ENCODE measurements at regions not wholly inside any gene's neighbourhood (a gene's known extent, or its start where the extent isn't known, plus 50 kb on each side); places are given as distances from the start of the nearest gene placed in this dataset.
A peak's percentile ranks its signal among the peaks of the same experiment; 100 is the strongest.

DNA sequence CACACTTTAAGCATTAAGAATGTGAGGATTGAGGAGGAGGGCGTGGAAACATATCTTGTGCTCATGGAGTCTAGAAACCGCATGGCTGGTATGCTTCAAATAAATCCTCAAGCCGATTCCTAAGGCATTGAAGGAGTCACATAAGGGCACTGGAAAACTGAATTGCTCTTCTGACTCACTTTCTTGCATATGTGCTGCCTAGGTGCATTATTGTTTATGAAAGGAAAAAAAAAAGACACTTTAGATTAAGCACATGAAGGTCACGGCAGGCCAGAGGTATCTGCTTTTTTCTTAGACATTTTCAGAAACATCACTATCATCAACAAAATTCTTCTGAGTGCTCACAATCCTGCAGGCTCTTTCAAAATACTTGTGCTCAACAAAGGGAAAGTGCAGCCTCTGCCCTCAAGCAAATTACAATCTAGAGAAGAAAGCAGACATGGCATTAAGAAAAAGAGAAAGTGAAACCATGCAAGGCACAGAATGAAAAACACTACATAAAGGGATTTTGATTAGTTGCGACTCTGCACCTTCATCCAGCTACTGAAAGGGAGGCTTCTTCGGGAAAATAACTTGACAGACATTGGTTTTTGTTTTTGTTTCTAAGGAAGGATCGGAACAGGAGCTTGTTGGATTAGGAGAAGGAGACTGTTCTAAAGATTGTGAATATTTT, 2117.6 kb downstream of the MAT2B start:
- DNase-seq: no peak

DNA sequence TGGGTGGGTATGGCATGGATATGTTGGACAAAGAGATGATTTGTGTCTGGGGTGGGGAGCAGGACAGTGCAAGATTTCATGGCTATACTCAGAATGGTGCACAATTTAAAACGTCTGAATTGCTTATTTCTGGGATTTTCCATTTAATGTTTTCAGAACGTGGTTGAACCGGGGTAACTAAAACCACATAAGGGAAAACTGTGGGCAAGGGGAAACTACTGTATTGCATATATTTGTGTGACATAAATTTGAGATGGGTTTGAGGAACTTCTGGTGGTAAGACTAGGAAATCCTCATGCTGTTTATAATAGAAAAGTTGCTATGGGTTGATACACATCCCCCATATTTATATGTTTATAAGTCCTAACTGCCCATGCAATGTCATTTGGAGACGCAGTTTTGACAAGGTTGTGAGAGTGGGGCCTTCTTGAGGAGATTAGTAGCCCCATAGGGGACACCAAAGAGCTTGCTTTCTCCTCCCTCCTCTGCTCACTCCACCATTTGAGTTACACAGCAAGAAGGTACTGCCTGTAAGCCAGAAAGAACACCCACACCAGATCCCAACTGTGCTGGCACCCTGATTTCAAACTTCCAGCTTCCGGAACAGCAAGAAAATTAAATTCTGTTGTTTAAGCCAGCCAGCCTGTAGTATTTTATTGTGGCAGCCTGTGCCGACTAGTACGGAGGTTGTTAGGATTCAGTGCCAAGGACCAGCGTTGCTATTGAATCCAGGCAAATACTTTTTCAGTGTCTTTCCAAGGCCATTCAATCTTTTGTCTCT, 2118.9 kb downstream of the MAT2B start:
- DNase-seq: no peak

- DNase-seq: no peak
Observed at GRCh38 chr5:165626161-165626560, 2120.7 kb downstream of the MAT2B start.

- DNase-seq: no peak
Observed at GRCh38 chr5:165627548-165628170, 2122.2 kb downstream of the MAT2B start.

DNA sequence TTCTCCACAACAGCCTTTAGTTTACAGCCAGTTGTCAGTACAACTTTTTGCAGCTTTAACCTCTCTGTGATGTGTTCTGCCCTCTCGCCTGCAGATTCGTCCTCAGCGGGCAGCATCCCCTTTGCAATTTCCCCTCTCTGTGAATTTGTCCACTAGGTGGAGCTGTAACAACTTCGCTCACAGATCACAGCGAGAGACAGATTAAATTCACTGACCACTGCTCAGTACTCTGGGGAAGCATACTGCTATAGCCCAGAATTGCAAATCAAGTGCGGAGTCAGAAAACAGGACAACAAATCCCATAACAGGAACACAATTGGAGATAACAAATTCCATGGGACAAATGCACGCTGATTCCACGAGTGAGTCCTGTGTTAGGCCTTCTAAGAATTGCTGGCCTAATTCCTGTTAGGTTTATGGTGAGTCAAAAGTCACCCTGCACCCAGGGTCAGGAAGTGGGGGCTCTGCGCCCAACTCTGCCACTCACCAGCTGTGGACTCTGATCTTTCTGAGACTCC, 2124.9 kb downstream of the MAT2B start:
- peak; percentile 28 to 73 for DNase-seq

DNA sequence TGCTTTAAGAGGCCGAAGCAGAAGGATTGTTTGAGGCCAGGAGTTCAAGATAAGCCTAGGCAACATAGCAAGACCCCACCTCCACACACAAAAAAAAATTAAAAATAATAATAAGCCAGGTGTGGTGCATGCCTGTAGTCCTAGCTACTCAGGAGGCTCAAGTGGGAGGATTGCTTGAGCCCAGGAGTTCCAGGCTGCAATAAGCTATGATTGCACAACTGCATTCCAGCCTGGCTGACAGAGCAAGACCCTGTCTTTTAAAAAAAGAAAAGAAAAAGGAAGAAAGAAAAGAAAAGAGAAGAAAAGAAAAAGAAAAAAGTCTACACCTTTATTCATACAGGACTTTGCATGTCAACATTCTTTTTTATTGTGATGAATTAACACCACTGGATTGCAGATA, 2125.8 kb downstream of the MAT2B start:
- no peak for DNase-seq

- no peak for DNase-seq
Observed at GRCh38 chr5:165642366-165642765, 2136.9 kb downstream of the MAT2B start.

GRCh38 chr5:165665735-165666400, 2160.4 kb downstream of the MAT2B start:
- DNase-seq: no peak

- no peak for DNase-seq
Observed at GRCh38 chr5:165673499-165673898, 2168.1 kb downstream of the MAT2B start.

- DNase-seq: no peak
Observed at GRCh38 chr5:165695796-165696195, 2190.4 kb downstream of the MAT2B start.

- DNase-seq: no peak
Observed at GRCh38 chr5:165705960-165706359, 2200.5 kb downstream of the MAT2B start.

DNA sequence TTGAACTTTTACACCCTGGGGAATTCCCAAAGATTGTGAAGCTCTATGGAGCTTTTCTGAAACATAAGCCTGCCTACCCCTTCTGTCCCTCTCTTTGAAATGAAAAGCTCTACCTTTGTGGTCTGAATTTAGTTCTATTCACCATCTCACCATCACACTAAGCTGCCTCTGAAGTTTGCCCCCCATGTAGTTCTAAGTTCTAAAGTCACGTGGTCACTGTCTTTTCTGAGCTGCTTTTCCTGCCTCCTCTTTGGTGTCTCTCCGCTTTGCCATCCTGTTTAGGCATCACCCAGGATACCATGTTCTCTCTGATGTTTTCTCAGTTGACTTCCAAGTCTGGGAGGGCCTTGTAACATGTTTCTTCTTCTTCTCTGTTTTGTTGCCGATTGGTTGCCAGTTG, 2206.6 kb downstream of the MAT2B start:
- peak in 1 of 2 experiments; percentile 46 for DNase-seq

- DNase-seq: peak in 1 of 2 experiments; percentile 74
Observed at GRCh38 chr5:165714598-165714997, 2209.2 kb downstream of the MAT2B start.

- peak in 1 of 2 experiments; percentile 14 for DNase-seq
Observed at GRCh38 chr5:165720901-165721300, 2215.5 kb downstream of the MAT2B start.

DNA sequence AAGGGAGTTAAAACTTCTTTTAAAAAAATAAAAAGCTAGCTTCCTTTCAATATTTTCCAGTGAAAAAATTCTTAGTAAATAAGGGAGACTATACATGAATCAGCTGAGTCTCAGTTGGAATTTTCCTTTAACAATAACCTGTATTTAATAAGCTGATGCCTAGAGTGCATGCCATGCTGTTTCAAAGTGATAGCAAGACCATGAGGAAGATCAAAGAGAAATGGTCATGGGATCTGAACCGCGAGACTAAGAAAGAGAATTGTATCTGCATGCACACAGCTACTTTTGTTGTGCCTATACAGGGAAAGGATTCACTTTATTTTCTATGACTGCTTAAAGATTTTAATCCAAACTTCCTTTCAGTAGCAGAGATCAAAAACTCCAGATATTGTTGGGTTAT, 2217.0 kb downstream of the MAT2B start:
- no peak for DNase-seq

- no peak for DNase-seq
Observed at GRCh38 chr5:165723931-165724330, 2218.5 kb downstream of the MAT2B start.

DNA sequence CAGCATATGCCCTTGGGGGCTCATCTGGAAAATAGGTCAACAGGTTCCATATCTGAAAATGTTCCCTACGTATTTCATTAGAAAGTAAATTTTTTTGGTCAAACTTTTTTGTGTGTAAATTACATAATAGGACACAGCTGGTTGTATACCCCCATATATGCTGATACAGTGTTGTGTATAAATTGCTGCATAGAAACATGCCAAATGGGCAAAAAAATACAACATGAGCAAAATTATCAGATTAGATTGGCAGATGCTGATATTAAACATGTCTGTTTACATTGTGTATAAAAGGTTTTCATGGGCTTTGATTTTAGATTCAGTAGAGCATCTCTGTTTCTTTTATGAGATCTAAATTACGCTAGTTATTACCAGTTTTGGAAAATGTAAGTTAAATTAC, 2223.0 kb downstream of the MAT2B start:
- no peak for DNase-seq

GRCh38 chr5:165735388-165735787, 2230.0 kb downstream of the MAT2B start:
- no peak for DNase-seq

- DNase-seq: no peak
Observed at GRCh38 chr5:165739079-165739741, 2233.8 kb downstream of the MAT2B start.

DNA sequence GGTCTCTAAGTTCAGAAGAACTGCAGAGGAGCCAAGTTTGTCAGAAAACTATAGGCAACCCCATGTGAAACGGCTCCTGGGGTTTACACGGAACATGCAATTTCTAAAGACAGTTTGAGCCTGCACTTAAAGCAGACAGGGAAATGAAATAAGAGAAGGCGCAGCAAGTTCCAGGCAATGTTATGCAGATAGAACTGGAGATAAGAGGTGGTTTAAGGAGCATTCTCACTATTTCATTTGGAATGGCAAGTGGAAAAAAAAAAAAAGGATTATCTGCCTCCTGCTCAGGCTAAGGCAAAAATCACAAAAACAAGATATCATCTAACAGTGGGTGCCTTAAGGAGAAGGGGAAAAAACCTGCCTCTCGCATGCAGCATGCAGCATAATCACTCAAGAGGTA, 2252.4 kb downstream of the MAT2B start:
- peak in 1 of 2 experiments; percentile 52 for DNase-seq

GRCh38 chr5:165775111-165775510, 2269.7 kb downstream of the MAT2B start:
- DNase-seq: peak; percentile 56 to 86

GRCh38 chr5:165779505-165779904, 2274.1 kb downstream of the MAT2B start:
- DNase-seq: no peak

GRCh38 chr5:165780901-165781300, 2275.5 kb downstream of the MAT2B start:
- no peak for DNase-seq

Data from NCI-H524 (cell line).